ENCODE measurements at regions not wholly inside any gene's neighbourhood (a gene's known extent, or its start where the extent isn't known, plus 50 kb on each side); places are given as distances from the start of the nearest gene placed in this dataset.
"Not testable (repeated sequence)": the region's sequence is repeated elsewhere in the genome, so short reads cannot be mapped to it uniquely, and the experiment has no call there.

DNA sequence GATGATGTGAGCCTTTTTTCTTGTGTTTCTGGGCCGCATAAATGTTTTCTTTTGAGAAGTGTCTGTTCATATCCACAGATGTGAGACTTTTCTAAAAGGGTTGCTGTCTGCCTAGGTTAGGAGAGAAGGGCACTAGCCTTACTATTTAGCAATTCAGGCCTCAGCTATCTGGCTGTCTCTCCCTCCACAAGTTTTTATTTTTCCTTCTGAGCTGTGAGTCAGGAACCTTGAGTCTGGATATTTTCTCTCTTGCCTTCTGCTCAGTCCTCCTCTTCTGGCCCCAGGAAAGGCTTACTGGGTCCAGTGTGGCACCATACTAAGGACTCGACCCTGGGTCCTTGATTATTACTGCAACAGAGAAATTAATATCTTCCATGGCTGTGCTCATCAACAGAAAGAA, 187.6 kb downstream of the CSNK1G3 start (continued):
- TF ChIP-seq, protein P1, sequence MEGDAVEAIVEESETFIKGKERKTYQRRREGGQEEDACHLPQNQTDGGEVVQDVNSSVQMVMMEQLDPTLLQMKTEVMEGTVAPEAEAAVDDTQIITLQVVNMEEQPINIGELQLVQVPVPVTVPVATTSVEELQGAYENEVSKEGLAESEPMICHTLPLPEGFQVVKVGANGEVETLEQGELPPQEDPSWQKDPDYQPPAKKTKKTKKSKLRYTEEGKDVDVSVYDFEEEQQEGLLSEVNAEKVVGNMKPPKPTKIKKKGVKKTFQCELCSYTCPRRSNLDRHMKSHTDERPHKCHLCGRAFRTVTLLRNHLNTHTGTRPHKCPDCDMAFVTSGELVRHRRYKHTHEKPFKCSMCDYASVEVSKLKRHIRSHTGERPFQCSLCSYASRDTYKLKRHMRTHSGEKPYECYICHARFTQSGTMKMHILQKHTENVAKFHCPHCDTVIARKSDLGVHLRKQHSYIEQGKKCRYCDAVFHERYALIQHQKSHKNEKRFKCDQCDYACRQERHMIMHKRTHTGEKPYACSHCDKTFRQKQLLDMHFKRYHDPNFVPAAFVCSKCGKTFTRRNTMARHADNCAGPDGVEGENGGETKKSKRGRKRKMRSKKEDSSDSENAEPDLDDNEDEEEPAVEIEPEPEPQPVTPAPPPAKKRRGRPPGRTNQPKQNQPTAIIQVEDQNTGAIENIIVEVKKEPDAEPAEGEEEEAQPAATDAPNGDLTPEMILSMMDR (IDR thresholded peaks at IDR 0.05 in 2 of 3, conservative IDR thresholded peaks at IDR 0.05 in 1 of 3; ENCODE audit: borderline replicate concordance in 1 of 3, insufficient read depth in 1 of 3, low read depth in 2 of 3, low read length in 2 of 3): no peak
- no peak for TF ChIP-seq ELF1 (IDR thresholded peaks at IDR 0.05; ENCODE audit: borderline replicate concordance, low read depth)
- TF ChIP-seq SP1 (IDR thresholded peaks at IDR 0.05; ENCODE audit: low read depth): no peak
- no peak for TF ChIP-seq YY1 (IDR thresholded peaks at IDR 0.05; ENCODE audit: extremely low read depth, insufficient replicate concordance, low read depth, low read length)
- no peak for TF ChIP-seq EGR1 (IDR thresholded peaks at IDR 0.05; ENCODE audit: low read depth)
- no peak for TF ChIP-seq CEBPB (IDR thresholded peaks at IDR 0.05; ENCODE audit: low read depth)
- no peak for TF ChIP-seq TCF7L2 (IDR thresholded peaks at IDR 0.05; ENCODE audit: borderline replicate concordance, extremely low read depth, insufficient read depth, insufficient read length)
- TF ChIP-seq, protein P2, sequence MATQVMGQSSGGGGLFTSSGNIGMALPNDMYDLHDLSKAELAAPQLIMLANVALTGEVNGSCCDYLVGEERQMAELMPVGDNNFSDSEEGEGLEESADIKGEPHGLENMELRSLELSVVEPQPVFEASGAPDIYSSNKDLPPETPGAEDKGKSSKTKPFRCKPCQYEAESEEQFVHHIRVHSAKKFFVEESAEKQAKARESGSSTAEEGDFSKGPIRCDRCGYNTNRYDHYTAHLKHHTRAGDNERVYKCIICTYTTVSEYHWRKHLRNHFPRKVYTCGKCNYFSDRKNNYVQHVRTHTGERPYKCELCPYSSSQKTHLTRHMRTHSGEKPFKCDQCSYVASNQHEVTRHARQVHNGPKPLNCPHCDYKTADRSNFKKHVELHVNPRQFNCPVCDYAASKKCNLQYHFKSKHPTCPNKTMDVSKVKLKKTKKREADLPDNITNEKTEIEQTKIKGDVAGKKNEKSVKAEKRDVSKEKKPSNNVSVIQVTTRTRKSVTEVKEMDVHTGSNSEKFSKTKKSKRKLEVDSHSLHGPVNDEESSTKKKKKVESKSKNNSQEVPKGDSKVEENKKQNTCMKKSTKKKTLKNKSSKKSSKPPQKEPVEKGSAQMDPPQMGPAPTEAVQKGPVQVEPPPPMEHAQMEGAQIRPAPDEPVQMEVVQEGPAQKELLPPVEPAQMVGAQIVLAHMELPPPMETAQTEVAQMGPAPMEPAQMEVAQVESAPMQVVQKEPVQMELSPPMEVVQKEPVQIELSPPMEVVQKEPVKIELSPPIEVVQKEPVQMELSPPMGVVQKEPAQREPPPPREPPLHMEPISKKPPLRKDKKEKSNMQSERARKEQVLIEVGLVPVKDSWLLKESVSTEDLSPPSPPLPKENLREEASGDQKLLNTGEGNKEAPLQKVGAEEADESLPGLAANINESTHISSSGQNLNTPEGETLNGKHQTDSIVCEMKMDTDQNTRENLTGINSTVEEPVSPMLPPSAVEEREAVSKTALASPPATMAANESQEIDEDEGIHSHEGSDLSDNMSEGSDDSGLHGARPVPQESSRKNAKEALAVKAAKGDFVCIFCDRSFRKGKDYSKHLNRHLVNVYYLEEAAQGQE (IDR thresholded peaks at IDR 0.05; ENCODE audit: low read depth): no peak

DNA sequence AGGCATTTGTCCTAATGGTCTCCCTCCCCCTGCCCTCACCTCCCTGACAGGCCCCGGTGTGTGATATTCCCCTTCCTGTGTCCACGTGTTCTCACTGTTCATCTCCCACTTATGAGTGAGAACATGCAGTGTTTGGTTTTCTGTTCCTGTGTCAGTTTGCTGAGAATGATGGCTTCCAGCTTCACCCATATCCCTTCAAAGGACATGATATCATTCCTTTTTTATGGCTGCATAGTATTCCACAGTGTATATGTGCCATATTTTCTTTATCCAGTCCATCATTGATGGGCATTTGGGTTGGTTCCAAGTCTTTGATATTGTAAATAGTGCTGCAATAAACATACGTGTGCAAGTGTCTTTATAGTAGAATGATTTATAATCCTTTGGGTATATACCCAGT, 187.0 kb downstream of the CSNK1G3 start:
- DNase-seq (ENCODE audit: low read depth, low spot score); H3K9me3 ChIP-seq (ENCODE audit: control insufficient read depth in 1 of 2, insufficient read depth in 1 of 2, low read depth in 1 of 2, low read length in 2 of 2); RAD21 ChIA-PET (ENCODE audit: low non-redundant PET in 1 of 2, low total read pairs in 2 of 2, uncharacterized antibody in 2 of 2, unreplicated experiment in 2 of 2); BruUV-seq (replicated peaks); H3K9me2 ChIP-seq (ENCODE audit: insufficient read depth); ATAC-seq; H3K4me3 ChIP-seq (replicated peaks in 1 of 2; ENCODE audit: low read depth in 1 of 2, low read length in 2 of 2); H3K79me2 ChIP-seq (ENCODE audit: insufficient read depth, low read length); H2AFZ ChIP-seq (ENCODE audit: low read depth, low read length, poor library complexity, severe bottlenecking); H4K20me1 ChIP-seq (ENCODE audit: insufficient read depth); H3K27me3 ChIP-seq (ENCODE audit: insufficient read depth, low read length); CTCF ChIA-PET; POLR2A ChIA-PET; H3K36me3 ChIP-seq (ENCODE audit: control insufficient read depth in 1 of 2, insufficient read depth in 2 of 2, low read length in 2 of 2); H3K4me2 ChIP-seq (ENCODE audit: low read length); intact Hi-C loops (cut with micrococcal nuclease); H3K27ac ChIP-seq (ENCODE audit: low read depth, low read length); H3K9ac ChIP-seq (ENCODE audit: low read length): not testable (repeated sequence)
- peaks cover 0 to 12% of the 10 kb centered on the region in 2 experiments; a peak in 1 of 4 replicates for H3K4me1 ChIP-seq (ENCODE audit: control insufficient read depth in 1 of 2, insufficient read depth in 2 of 2, low read length in 2 of 2)

Data from HCT116 (cell line).